Stimulated activated CD4-positive, alpha-beta T cell treated with anti-CD3 and anti-CD28 coated beads, Interleukin-2, amount 100 ng/mL, for 48 hours (primary cell): ENCODE measurements at regions not wholly inside any gene's neighbourhood (a gene's known extent, or its start where the extent isn't known, plus 50 kb on each side); places are given as distances from the start of the nearest gene placed in this dataset.

Source experiments
- DNase-seq, 2 donors: peaks; one replicate each; pipeline ENCODE4 v3.0.0-alpha.2; 2020

DNA sequence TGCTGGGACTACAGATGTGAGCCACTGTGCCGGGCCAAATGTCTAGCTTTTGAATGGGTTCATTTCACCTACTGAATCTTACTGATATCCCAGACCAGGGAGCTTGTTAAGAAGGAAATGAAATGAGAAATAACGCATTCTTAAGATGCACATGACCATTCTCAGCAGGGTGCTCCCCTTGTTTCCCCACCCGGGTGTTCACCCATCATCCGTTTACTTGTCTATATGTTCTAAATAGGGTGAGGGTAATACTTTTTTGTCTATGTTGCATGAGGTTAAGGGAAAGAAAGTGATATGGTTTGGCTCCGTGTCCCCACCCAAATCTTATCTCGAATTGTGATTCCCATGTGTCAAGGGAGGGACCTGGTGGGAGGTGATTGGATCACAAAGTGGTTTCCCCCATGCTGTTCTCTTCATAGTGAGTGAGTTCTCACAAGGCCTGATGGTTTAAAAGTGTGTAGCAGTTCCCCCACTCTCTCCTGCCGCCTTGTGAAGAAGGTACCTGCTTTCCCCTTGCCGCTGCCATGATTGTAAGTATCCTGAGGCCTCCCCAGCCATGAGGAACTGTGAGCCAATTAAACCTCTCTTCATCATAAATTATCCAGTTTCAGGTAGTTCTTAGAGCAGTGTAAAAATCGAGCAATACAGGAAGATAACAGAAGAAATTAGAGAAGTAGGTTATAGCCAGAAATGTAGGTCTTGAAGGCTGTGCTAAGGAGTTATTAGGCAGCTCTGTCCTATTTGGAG, 129.1 kb downstream of the DDX1 start:
- DNase-seq, result no peak

DNA sequence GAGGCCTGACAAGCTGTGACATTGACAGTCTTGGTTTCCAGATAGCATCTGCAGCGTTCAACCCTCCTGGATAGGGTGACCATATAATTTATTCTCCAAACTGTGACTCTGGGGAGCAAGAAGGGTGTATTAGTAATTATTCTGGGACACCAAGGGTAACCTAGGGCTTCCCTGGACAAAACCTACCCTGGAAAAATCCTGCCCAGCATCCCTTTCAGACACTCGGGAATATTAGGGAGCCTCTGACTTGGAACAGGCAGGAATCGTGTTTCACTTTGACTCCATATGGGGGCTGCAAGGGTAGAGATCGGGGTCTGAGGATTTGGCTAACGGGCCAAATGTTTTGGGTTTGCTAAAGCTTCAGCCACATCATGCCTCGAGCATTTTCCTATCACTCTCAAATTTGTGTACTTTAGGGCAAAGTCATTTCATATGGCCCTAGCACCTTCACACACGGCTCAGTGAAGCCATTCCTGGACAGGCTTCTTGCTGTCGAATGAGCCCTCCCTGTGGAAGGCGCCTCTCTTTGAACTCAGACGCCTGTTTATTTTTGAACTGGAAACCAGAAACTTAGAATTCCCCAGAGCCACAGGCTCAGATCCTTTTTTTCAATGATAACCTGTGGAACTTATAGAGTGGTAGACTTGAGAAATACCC, 129.9 kb downstream of the DDX1 start:
- no peak for DNase-seq

- DNase-seq, result no peak
Observed at GRCh38 chr2:15722980-15723379, 131.3 kb downstream of the DDX1 start.

- no peak for DNase-seq
Observed at GRCh38 chr2:15724235-15724634, 132.6 kb downstream of the DDX1 start.

DNA sequence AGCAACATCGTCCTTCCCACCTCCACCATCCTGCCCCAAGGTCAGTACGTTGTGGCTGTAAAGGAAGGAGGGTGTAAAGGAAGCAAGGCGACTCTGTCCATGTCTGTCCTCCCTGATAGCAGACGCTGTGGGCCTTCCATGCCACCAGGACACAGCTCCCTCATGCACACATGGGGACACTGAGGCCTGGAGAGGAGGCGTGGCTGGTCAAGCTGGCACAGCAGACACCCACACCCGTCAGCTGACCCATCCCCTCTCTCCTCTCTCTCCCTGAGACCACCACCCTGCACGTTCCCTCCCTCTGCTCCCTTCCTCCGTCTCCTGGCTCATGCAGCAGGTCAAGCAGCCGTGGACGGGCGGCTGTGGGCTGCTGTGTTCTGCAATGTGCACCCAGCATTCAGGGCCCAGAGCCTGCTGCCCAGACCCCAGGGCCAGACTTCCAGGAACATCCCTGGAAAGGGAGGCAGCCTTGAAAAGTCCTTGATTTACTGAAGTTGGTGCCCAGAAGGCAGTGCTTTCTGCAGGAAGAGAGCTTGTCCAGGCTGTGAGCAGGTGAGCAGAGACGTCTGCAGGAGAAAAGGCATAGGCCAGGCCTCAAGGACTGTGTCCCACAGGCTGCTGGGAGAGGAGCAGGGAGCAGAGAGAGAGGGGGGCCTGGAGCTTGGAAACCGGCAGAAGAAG, 133.6 kb downstream of the DDX1 start:
- no peak for DNase-seq

GRCh38 chr2:15725782-15726112, 134.1 kb downstream of the DDX1 start:
- no peak for DNase-seq

DNA sequence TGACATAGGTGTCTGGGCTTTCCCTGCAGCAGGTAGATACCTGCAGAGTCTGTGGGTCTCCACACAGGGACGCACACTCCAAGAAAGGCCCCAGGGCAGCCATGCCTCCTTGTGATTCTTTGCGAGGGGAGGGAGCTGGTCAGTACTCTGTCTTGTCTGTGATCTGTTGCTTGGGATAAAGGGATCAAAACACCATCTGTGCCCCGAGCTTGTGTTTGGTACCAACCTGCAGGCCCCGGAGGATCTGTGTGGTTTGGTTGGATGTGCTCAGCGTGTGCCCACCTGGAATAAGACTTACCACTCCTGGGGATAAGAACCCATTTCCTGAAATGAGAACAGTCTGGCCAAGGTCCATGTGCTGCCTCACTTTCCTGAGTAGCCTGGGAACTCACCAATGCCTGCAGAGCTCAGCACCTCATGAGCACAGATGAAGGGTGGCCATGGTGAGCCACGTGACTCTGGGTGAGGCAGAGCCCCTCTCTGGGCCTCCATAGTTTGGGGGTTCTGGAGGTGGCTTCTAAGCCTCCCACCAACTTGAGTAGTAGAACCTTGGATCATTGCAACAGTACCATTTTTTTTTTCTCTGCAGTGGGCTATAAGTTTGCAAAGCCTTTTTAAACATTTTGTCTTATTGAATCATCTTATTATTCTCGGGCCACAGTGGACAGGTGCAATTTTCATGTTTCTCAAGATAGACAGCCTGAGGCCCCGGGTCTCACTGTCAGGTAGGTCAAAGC, 134.8 kb downstream of the DDX1 start:
- DNase-seq, result no peak

DNA sequence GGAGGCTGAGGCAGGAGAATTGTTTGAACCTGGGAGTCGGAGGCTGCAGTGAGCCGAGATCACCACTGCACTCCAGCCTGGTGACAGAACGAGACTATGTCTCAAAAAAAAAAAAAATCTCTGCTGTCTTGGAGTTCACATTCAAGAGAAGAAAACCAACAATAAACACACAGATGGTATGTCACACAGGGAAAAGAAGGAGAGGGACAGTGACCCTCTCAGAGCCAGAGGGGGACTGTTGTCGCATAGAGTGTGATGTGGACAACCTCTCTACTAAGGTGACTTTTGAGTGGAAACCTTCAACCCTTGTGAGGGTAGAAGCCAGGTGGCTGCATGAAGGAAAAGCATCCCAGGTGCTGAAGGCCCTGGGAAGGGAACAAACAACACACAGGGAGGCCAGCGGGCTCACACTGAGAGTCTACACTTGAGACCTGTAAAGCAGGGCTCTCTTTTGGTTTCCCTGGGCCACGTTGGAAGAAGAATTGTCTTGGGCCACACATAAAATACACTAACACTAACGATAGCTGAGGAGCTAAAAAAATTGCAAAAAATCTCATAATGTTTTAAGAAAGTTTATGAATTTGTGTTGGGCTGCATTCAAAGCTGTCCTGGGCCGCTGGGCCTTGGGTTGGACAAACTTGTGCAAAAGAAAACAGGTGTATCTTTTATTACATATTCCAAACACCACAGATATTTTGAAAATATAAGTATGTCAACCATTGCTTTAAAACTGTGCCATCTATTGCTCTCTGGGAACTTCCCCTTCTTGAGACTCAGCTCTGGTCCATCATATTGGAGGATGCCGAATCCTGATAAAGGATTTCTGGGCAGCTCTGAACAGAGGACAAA, 136.0 kb downstream of the DDX1 start:
- DNase-seq, result no peak

GRCh38 chr2:15728245-15728938, 136.7 kb downstream of the DDX1 start:
- DNase-seq, result no peak

- no peak for DNase-seq
Observed at GRCh38 chr2:15729001-15729400, 137.3 kb downstream of the DDX1 start.

DNA sequence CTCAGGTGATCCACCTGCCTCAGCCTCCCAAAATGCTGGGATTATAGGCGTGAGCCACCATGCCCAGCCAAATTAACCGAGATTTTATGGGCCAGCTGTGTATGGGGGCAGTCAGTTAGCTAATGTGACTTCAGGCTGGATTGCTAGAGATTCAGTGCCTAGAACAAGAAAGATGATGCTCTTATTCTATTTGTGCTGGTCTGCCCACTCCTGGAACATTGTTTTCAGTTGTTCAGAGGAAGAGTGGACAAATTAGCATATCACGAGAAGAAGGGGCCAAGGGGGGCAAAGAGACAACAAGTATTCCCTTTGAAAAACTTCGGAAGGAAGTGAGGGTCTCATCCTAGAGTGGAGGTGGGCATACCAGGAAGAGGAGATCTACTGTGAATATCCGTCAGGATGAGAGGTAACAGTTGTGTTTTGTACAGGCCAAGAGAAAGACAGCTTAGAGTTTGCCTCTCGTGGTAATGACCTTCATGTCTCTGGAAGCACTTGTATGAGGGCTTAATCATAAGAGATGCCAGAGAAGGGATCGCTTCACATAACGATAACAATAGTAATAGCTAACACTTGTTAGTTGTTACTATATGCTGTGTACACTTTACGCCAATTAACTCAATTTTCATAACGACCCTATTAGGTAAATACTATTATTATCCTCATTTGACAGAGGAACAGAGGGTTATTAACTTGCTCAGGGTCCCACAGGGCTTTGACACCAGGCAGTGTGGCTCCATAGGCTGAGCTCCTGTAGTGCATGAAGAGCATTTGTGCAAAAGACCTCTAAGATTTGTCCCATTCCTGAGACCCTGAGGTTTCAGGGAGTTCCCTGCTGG, 138.3 kb downstream of the DDX1 start:
- no peak for DNase-seq

- DNase-seq, result no peak
Observed at GRCh38 chr2:15730545-15731212, 139.0 kb downstream of the DDX1 start.

- no peak for DNase-seq
Observed at GRCh38 chr2:15731213-15731888, 139.7 kb downstream of the DDX1 start.

GRCh38 chr2:15731889-15732271, 140.2 kb downstream of the DDX1 start:
- DNase-seq, result no peak

- DNase-seq, result no peak
Observed at GRCh38 chr2:15732341-15733077, 140.8 kb downstream of the DDX1 start.

- no peak for DNase-seq
Observed at GRCh38 chr2:15733867-15734673, 142.4 kb downstream of the DDX1 start.

DNA sequence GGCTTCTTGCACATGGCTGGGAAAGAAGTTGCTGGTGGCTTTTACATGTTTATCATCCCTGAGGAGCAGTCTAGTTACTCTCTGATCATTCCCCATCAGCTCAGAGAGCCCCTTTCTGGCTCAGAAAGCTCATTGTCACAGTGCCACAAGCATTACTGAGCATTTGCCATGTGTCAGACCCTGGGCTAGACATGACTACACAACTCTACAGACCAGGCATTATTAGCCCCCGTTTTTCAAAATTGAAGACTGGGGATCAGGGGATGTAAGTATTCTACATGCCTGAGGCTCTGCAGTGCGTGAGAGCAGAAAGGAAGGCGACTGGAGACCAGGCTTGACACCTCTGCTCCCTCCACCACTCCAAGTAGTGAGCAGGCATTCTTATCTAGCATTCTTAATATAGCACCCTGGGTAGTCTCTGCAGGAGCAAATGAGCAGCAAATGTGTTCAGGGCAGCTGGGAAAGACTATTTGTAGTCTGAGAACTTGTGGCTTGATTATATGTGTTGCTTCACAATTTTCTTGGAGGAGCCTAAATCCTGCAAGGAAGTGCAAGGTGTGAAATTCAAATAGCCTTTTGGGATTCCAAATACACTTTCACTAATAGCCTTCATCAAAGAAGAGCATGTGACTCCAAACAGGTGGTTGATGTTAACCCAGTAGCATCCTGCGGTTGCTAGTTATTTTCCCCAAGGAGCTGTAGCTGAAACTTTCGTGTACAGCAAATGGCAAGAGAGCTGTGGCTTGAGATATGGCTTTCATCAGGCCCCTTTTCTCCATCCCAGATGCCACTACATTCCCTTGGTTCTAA, 143.2 kb downstream of the DDX1 start:
- DNase-seq, result no peak
